ENCODE measurements at regions not wholly inside any gene's neighbourhood (a gene's known extent, or its start where the extent isn't known, plus 50 kb on each side); places are given as distances from the start of the nearest gene placed in this dataset.

GRCh38 chr5:173758676-173759075, 129.5 kb upstream of the CPEB4 start:
- no peak for TF ChIP-seq CTCF (IDR thresholded peaks at IDR 0.05; ENCODE audit: low read length, missing control alignments)
- no peak for DNase-seq (ENCODE audit: low read depth)
- no peak overlapping the region for H3K4me3 ChIP-seq (replicated peaks; ENCODE audit: low read depth, low read length)

GRCh38 chr5:173759691-173760090, 128.5 kb upstream of the CPEB4 start:
- no peak overlapping the region for H3K4me3 ChIP-seq (replicated peaks; ENCODE audit: low read depth, low read length)
- no peak for TF ChIP-seq CTCF (IDR thresholded peaks at IDR 0.05; ENCODE audit: low read length, missing control alignments)
- no peak for DNase-seq (ENCODE audit: low read depth)

- TF ChIP-seq CTCF (IDR thresholded peaks at IDR 0.05; ENCODE audit: low read length, missing control alignments), result no peak
- DNase-seq (ENCODE audit: low read depth), result no peak
- H3K4me3 ChIP-seq (replicated peaks; ENCODE audit: low read depth, low read length), result no peak overlapping the region
Measured at GRCh38 chr5:173760461-173761177, 127.5 kb upstream of the CPEB4 start.

GRCh38 chr5:173761178-173761513, 127.0 kb upstream of the CPEB4 start:
- no peak for TF ChIP-seq CTCF (IDR thresholded peaks at IDR 0.05; ENCODE audit: low read length, missing control alignments)
- H3K4me3 ChIP-seq (replicated peaks; ENCODE audit: low read depth, low read length), result no peak overlapping the region

GRCh38 chr5:173762045-173762444, 126.1 kb upstream of the CPEB4 start:
- no peak for DNase-seq (ENCODE audit: low read depth)
- H3K4me3 ChIP-seq (replicated peaks; ENCODE audit: low read depth, low read length), result no peak overlapping the region
- TF ChIP-seq CTCF (IDR thresholded peaks at IDR 0.05; ENCODE audit: low read length, missing control alignments), result no peak

More at GRCh38 chr5:173761178-173761513, 127.0 kb upstream of the CPEB4 start:
- DNase-seq (ENCODE audit: low read depth), result no peak

GRCh38 chr5:173762930-173763329, 125.2 kb upstream of the CPEB4 start:
- H3K4me3 ChIP-seq (replicated peaks; ENCODE audit: low read depth, low read length), result no peak overlapping the region
- TF ChIP-seq CTCF (IDR thresholded peaks at IDR 0.05; ENCODE audit: low read length, missing control alignments), result no peak
- no peak for DNase-seq (ENCODE audit: low read depth)

GRCh38 chr5:173763410-173763809, 124.7 kb upstream of the CPEB4 start:
- TF ChIP-seq CTCF (IDR thresholded peaks at IDR 0.05; ENCODE audit: low read length, missing control alignments), result no peak
- H3K4me3 ChIP-seq (replicated peaks; ENCODE audit: low read depth, low read length), result no peak overlapping the region
- DNase-seq (ENCODE audit: low read depth), result no peak
